NOMO-1 treated with DMSO at 0.1 percent for 48 hours (cell line): ENCODE measurements at regions not wholly inside any gene's neighbourhood (a gene's known extent, or its start where the extent isn't known, plus 50 kb on each side); places are given as distances from the start of the nearest gene placed in this dataset.
"Not testable (repeated sequence)": the region's sequence is repeated elsewhere in the genome, so short reads cannot be mapped to it uniquely, and the experiment has no call there.

Experiments
- DNase-seq: peaks from one replicate; lab custom pipeline; 2025; ENCODE audit not compliant: unreplicated experiment; lab: John Stamatoyannopoulos, UW

DNA sequence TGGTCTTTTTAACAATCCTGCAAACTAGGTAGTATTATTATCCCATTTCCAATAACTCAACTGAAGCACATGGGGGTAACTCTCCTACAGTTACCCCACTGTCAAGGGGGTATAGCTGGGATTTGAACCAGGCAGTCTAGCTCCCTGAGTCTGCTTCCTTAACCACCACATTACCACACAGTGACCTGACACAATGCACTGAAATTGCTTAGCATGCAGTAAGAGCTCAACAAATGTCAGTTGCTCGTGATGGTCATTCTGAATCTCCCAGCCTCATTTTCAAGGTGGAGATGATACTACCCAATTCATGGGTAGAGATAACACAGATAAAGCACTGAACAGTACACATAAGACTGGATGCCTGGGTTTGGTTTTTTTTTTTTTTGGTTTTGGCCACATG, 193.2 kb upstream of the MYLIP start:
- DNase-seq: no peak

- not testable (repeated sequence) for DNase-seq
These were observed 197.2 kb upstream of the MYLIP start for GRCh38 chr6:15931697-15932096.

GRCh38 chr6:15930207-15930606, 198.7 kb upstream of the MYLIP start:
- DNase-seq: no peak

DNA sequence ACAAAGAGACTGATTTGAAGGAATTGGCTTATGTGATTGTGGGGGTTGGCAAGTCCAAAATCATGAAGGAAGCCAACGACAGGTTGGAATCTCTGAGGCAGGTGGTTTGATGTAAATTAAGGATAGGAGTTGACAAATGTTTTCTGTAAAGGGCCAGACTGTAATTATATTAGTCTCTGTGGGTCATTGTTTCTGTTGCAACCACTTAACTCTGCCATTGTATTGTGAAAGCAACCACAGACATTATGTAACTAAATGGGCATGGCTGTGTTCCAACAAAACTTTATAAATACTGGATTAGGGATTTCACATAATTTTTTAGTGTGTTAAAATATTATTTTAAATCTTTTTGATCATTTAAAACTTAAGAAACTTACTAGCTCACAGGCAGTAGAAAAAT, 199.2 kb upstream of the MYLIP start:
- DNase-seq: peak; percentile 83

DNA sequence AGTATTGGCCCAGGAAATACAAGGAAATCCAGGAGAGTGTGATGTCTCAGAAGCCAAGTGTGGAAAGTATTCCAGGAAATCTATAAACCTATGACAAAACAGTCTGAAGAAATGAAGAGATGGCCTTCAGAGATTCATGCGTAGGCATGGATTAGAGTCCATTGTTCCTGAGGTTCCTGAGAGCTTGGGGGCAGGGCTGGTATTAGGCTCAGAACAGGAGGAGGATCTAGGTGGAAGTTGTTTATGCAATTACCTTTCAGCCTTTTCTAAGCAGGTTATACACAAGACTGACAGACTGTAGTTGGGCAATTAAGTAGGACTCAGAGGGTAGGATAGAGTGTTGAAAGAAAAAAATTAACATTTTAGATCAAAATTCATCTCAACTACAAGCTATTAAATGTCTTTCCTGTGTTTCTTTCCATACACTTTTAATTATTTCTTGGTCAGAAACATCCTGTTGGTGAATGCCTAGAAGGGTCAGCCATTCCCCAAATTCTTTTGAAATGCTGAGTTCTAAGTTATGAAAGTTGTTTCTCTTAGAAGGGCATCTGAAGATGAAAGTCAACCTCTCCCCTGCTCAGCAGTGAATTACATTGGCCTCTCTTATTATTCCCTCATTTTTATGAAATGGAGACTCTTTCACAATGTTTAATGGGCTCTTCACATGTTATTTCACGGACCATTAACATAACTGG, 201.2 kb upstream of the MYLIP start:
- no peak for DNase-seq

GRCh38 chr6:15926256-15926655, 202.6 kb upstream of the MYLIP start:
- DNase-seq: no peak

DNA sequence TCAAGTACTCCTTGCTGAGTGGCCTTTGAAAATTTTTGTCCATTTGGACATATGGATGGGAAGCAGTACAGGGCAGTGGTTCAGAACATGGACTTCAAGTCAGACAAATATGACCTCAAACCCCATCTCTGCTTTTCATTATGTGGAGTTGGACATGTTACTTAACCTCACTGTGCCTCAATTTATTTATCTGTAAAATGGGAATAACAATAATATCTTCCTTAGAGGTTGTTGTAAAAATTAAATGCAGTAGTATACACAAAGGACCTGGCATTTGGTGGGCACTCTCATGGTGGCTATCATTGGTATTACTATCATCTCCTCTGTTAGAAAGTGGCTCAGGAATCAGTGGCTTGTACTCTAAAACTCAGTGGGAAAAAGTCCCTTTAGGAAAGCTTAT, 204.0 kb upstream of the MYLIP start:
- no peak for DNase-seq

DNA sequence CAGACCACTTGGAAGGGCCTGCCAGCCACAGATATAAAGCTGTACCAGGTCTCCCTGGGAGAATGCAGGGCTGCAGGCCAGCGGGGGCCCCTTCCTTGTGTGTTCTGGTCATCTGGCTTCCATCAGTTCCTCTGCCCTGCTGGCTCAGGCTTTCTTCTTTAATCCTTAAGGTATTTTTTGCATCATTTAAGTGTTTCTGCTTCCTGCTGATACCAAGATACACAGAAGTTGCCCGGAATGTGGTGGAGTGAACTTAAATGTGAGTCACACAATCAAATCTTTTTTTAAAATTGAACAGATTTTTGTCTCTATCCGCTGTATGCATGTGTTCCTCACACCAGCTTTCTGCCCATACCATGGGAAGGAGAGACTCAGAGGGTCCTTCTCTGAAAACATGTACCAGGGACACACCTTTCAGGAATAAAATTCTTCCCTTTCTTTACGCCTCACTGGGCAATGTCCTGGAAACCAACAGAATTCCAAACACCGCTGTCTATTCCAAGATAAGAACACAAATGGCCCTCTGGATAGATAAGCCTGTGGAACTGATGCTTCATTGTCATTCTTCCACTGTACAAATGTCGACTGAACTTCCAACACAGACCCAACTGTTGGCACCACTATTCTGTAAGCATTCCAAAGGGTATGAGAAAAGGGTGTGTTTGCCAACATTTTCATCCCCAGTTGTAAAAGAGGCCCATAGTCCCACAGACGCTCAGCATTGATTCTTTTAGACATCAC, 206.2 kb upstream of the MYLIP start:
- DNase-seq: no peak

- DNase-seq: no peak
These were observed 207.6 kb upstream of the MYLIP start for GRCh38 chr6:15921243-15921642.

DNA sequence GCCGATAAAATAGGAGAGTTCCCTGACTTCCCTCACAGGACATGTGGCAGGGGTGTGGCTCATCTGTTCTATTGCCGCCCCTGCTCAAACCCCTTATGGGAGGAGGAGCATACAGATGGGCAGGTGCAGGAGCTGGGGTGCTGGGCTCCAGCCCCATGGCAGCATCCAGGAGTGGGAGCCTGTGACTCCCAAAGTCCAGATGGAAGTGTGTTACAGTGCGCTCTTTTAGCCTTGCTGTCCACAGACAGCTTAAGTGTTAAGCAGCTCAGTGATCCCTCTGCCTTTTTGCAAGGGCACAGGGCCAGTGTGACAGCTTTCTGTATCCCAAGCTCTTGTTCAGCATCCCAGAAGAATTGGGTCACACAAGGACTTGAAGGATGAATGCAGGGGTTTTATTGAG, 212.3 kb upstream of the MYLIP start:
- DNase-seq: no peak

- DNase-seq: no peak
These were observed 213.2 kb upstream of the MYLIP start for GRCh38 chr6:15915508-15916178.

- DNase-seq: no peak
These were observed 214.3 kb upstream of the MYLIP start for GRCh38 chr6:15914553-15914952.

GRCh38 chr6:15913573-15913972, 215.3 kb upstream of the MYLIP start:
- DNase-seq: no peak

GRCh38 chr6:15912505-15913400, 216.1 kb upstream of the MYLIP start:
- DNase-seq: no peak

DNA sequence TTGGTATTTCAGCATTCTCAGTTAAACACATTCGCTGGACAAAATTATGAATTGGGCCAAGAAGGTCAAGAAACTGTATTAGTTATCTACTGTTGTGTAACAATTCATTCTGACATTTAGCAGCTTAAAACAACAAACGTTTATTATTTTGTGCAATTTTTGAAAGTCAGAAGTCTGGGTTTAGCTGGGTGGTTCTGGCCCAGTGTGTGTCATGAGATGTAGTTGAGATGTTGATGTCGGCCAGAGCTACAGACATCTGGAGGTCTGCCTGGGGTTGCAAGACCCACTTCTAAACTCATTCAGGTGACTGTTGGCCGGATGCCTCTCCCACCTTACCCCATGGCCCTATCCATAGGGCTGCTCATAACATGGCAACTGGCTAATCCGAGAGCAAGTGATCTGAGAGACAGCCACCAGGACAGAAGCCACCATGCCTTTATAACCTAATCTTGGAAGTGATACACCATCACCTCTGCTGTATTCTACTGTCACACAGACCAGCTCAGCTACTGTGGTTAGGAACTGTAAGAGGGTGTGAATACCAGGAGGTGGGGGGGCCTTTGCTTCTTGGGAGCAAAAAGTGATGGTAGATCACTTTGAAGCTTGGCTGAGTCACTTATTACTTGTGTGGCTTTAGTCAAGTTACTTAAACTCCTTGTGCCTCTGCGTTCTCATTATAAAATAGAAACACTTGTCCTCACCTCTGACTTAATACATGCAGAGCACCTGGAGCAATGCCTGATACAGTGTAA, 217.0 kb upstream of the MYLIP start:
- no peak for DNase-seq

DNA sequence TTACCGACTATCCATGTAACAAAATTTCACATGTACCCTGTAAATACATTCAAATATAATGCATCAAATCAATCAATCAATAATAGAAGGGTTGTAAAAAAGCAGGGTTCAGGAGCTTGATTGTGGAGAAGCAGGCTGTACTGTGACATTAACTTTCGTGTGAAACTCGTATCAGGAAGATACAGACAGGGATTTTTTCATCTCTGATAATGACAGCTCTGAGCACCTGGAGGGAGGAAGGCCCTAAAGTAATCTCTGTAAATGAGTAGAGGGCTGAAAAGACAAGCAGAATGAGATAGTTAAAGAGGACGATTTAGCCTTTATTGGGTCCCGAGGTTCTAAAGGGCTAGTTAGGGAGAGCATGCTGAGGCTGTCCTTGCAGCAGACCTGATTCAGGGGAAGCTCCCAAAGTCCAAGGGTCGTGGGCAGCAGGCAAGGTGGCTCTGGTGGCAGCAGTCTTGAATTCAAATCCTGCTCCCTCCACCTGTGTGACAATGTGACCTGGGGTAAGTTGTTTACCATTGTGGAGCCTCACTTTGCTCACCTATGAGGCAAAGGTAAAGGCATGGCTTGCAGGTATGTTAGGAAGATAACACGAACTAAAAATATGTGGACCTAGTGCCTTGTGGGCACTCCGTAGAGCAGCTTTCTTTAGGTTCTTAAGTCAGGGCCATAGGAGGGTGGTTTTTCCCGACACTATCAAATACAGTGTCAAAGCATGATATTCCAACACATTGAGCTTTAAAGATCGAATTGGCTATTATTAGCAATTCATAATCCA, 219.4 kb upstream of the MYLIP start:
- no peak for DNase-seq

DNA sequence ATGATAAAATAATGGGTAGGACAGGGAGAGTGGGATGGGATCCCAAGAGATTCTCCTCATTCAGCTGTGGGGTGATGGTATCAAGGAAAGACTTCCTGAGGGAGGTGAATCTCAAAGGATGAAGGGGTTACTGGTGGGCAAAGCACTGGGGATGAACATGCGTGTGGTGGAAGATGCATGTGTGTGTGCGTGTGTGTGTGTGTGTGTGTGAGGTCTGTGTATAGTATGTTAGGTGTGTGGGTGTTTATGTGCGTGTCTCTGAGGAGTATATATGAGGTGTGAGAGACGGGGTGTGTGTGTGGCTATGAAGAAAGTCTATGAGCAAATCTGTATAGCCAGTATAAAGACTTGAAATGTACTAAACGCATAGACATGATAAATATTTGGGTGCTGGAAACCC, 220.0 kb upstream of the MYLIP start:
- DNase-seq: no peak

DNA sequence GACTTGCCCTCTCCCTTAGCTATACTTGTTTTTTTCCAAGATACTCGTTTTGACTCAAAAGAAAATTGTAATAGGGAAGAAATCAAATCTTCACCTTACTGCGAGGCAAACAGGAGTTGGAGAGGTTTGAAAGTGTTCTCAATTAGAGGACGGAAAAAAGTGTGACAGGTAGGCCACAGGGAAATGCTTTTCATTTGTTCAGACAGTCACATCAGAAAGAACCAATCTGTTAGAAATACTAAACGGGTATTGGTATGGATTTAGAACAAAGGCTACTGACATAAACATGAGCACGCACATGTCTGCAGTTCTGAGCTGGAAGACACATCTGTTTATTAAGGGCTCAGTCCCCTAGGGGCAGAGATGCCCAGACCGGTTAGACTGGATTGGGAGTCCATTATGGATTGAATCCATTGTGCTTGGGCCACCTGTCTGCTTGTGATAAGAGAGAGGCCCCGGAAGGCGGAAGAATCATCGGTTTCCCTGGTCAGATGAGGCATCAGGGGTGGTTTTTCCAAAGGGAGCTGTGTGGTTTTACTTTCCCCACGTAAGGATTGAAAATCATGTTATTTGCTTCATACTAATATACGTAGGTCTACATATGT, 220.9 kb upstream of the MYLIP start:
- DNase-seq: no peak

GRCh38 chr6:15907220-15907913, 221.5 kb upstream of the MYLIP start:
- DNase-seq: peak; percentile 29
